ENCODE measurements at regions not wholly inside any gene's neighbourhood (a gene's known extent, or its start where the extent isn't known, plus 50 kb on each side); places are given as distances from the start of the nearest gene placed in this dataset.

DNA sequence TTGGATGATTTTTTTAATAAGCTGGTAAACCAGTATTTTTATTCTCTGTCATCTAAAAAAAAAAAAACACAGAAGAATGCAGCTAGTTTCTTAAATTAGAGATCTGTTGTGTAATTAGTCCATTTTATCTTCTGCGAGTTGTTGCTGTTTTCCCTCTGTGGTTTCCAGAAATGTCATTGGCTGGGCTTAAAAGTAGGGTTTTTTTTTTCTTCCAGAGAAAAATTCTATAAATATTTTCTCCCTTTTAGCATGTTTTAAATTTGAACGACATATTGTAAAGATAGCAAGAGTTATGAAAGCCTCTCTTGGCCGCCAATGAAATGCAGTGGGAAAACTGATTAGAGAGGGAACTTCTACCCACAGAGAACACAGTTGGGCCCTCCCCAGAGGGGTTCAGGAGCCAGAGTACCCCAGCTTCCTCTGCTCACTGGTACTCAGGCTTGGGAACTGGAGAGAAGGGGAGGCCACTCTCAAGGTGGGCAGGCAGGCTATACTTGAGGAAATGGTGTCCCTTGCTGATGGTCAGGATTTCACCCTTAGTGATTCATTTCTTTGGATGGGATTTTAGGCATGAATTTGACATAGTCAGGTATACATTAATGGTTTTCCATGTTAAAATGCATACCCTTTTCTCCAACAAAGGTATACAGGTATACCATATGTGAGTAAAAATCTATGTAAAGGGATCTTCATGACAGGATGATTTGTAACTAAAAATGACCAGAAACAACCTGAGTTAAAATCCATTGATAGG lies 166.1 kb downstream of the BCOR start:
- no peak for TF ChIP-seq POLR2A (IDR thresholded peaks at IDR 0.05)
- TF ChIP-seq, protein P1, sequence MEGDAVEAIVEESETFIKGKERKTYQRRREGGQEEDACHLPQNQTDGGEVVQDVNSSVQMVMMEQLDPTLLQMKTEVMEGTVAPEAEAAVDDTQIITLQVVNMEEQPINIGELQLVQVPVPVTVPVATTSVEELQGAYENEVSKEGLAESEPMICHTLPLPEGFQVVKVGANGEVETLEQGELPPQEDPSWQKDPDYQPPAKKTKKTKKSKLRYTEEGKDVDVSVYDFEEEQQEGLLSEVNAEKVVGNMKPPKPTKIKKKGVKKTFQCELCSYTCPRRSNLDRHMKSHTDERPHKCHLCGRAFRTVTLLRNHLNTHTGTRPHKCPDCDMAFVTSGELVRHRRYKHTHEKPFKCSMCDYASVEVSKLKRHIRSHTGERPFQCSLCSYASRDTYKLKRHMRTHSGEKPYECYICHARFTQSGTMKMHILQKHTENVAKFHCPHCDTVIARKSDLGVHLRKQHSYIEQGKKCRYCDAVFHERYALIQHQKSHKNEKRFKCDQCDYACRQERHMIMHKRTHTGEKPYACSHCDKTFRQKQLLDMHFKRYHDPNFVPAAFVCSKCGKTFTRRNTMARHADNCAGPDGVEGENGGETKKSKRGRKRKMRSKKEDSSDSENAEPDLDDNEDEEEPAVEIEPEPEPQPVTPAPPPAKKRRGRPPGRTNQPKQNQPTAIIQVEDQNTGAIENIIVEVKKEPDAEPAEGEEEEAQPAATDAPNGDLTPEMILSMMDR (IDR thresholded peaks at IDR 0.05 in 8 of 11, conservative IDR thresholded peaks at IDR 0.05 in 3 of 11) = no peak
- TF ChIP-seq POLR2AphosphoS5 (IDR thresholded peaks at IDR 0.05) = no peak

All from spleen (tissue), 7 donors.